DND-41 (cell line): ENCODE measurements at regions not wholly inside any gene's neighbourhood (a gene's known extent, or its start where the extent isn't known, plus 50 kb on each side); places are given as distances from the start of the nearest gene placed in this dataset.

Experiments used
- ATAC-seq: fragments of 200-7000 bp; cut with Tn5 transposase; 3 replicates; pipeline ENCODE4 v1.9.1; 2021; ENCODE audit warnings: low read depth; ENCODE audit not compliant: insufficient read depth
- DNase-seq: peaks from one replicate; pipeline ENCODE4 v3.0.0-alpha.2; 2020
- H2AFZ ChIP-seq: 2 replicates; pipeline ENCODE4 v1.6.0; 2012; ENCODE audit warnings: low read depth, low read length
- H3K27ac ChIP-seq: 2 replicates; pipeline ENCODE4 v1.5.1; 2012; ENCODE audit warnings: low read length, inconsistent platforms
- H3K27me3 ChIP-seq: fragments of 200-600 bp; sonication (generic); 2 replicates; pipeline ENCODE4 v1.6.0; 2012; ENCODE audit warnings: low read length, mild to moderate bottlenecking, inconsistent platforms; ENCODE audit not compliant: insufficient read depth, poor library complexity
- H3K36me3 ChIP-seq: 2 replicates; pipeline ENCODE4 v1.5.1; 2012; ENCODE audit warnings: low read length, inconsistent platforms; ENCODE audit not compliant: insufficient read depth
- H3K4me1 ChIP-seq: 2 replicates; pipeline ENCODE4 v1.5.1; 2012; ENCODE audit warnings: mild to moderate bottlenecking, low read length; ENCODE audit not compliant: insufficient read depth
- H3K4me2 ChIP-seq: 2 replicates; pipeline ENCODE4 v1.6.0; 2012; ENCODE audit warnings: mild to moderate bottlenecking, moderate library complexity, low read length, inconsistent platforms; ENCODE audit not compliant: insufficient read depth
- H3K4me3 ChIP-seq, 2 experiments: fragments of 200-600 bp in 1 of 2; shearing (Covaris generic) in 1 of 2; 2 replicates each; pipeline ENCODE4 v1.5.1; 2012 to 2016; ENCODE audit warnings: inconsistent platforms in 2 of 2, low read length in 2 of 2, mild to moderate bottlenecking in 2 of 2, low read depth in 1 of 2, moderate library complexity in 1 of 2
- H3K79me2 ChIP-seq: 2 replicates; pipeline ENCODE4 v1.6.0; 2012; ENCODE audit warnings: low read length, inconsistent platforms; ENCODE audit not compliant: insufficient read depth
- H3K9ac ChIP-seq: 2 replicates; pipeline ENCODE4 v1.6.0; 2012; ENCODE audit warnings: low read depth, mild to moderate bottlenecking, inconsistent platforms, low read length, moderate library complexity
- H3K9me3 ChIP-seq: 2 replicates; pipeline ENCODE4 v1.5.1; 2012; ENCODE audit warnings: low read length, moderate library complexity, mild to moderate bottlenecking, inconsistent platforms; ENCODE audit not compliant: insufficient read depth, severe bottlenecking
- H4K20me1 ChIP-seq: 2 replicates; pipeline ENCODE4 v1.6.0; 2012; ENCODE audit warnings: low read length; ENCODE audit not compliant: insufficient read depth
- CTCF ChIP-seq: IDR thresholded peaks from 2 replicates; pipeline ENCODE4 v1.5.1; 2012; ENCODE audit warnings: borderline replicate concordance, low read length, moderate library complexity, mild to moderate bottlenecking; ENCODE audit not compliant: poor library complexity, severe bottlenecking; ENCODE audit errors: extremely low read depth
- EZH2 ChIP-seq: IDR thresholded peaks from 3 replicates; pipeline ENCODE4 v1.6.1; 2012; ENCODE audit warnings: borderline replicate concordance, low read depth, mild to moderate bottlenecking, moderate library complexity, low read length, inconsistent platforms; ENCODE audit not compliant: severe bottlenecking

- no peak overlapping the region for H3K4me3 ChIP-seq
- H3K79me2 ChIP-seq = no peaks in the 10 kb centered on the region
- no peaks in the 10 kb centered on the region for H4K20me1 ChIP-seq
- no peak overlapping the region for H2AFZ ChIP-seq
- no peak overlapping the region for H3K27ac ChIP-seq
- H3K36me3 ChIP-seq = no peaks in the 10 kb centered on the region
- H3K4me1 ChIP-seq = no peaks in the 10 kb centered on the region
- no peak overlapping the region for H3K9ac ChIP-seq
- TF ChIP-seq EZH2 = no peak
- TF ChIP-seq CTCF = no peak
- H3K9me3 ChIP-seq = no peaks in the 10 kb centered on the region
- ATAC-seq (no peak), DNase-seq (no peak)
- no peaks in the 10 kb centered on the region for H3K27me3 ChIP-seq
- H3K4me2 ChIP-seq = no peak overlapping the region
These were observed 105.2 kb downstream of the UCHL1 start for GRCh38 chr4:41361794-41362526.

- no peak for DNase-seq
- H3K27me3 ChIP-seq = no peaks in the 10 kb centered on the region
- H3K4me2 ChIP-seq = no peak overlapping the region
- no peaks in the 10 kb centered on the region for H3K36me3 ChIP-seq
- H3K79me2 ChIP-seq = no peaks in the 10 kb centered on the region
- TF ChIP-seq CTCF (no peak), EZH2 (no peak)
- H3K4me1 ChIP-seq = no peaks in the 10 kb centered on the region
- H2AFZ ChIP-seq = no peak overlapping the region
- no peaks in the 10 kb centered on the region for H4K20me1 ChIP-seq
- no peak overlapping the region for H3K9ac ChIP-seq
- ATAC-seq = no peak
- no peak overlapping the region for H3K27ac ChIP-seq
- H3K4me3 ChIP-seq = no peak overlapping the region
- H3K9me3 ChIP-seq = no peaks in the 10 kb centered on the region
These were observed 106.1 kb downstream of the UCHL1 start for GRCh38 chr4:41362621-41363383.

DNA sequence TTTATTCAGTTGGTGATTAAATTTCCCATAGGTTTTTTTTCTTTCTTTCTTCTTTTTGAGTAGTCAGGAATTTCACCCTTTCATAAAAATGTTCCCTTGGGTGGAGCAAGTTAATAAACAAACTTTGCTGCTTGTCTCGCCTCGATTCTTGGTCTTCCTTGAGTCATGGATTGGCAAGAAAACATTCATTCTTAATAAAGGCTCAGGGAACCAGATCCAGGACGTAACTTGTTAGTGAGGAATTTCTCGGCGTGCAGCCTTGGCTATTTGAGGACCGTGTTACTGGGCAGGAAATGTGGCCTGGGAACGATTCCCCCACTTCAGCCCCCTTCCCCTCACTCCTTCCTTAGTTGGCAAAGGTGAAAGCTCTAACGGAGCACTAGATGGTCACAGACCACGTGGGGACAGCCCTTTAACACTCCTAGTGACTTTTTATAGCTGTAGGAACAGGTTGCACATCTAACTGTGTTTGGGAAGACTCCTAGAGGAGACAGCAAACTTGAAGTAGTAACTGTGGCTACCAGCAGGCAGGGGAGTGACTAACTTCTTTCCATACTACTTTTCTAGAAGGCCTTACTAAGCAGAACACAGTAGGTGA is 106.8 kb downstream of the UCHL1 start:
- no peak for ATAC-seq
- no peak overlapping the region for H3K27ac ChIP-seq

More for the DNA sequence above, 106.8 kb downstream of the UCHL1 start:
- no peak for TF ChIP-seq CTCF
- no peak for TF ChIP-seq EZH2
- Histone ChIP-seq H3K27me3 (no peaks in the 10 kb centered on the region), H3K9ac (no peak overlapping the region), H2AFZ (no peak overlapping the region), H3K4me2 (no peak overlapping the region), H3K4me3 (no peak overlapping the region), H3K36me3 (no peaks in the 10 kb centered on the region), H4K20me1 (no peaks in the 10 kb centered on the region), H3K79me2 (no peaks in the 10 kb centered on the region), H3K9me3 (no peaks in the 10 kb centered on the region), H3K4me1 (no peaks in the 10 kb centered on the region)
- no peak for DNase-seq
